H9 (cell line): ENCODE measurements at regions not wholly inside any gene's neighbourhood (a gene's known extent, or its start where the extent isn't known, plus 50 kb on each side); places are given as distances from the start of the nearest gene placed in this dataset.

Source experiments
- DNase-seq: peaks from one replicate; pipeline ENCODE4 v3.0.0-alpha.2; 2017
- H2AFZ ChIP-seq: one replicate; pipeline ENCODE4 v1.6.1; 2013; ENCODE audit warnings: mild to moderate bottlenecking, low read length, control low read depth, moderate library complexity
- H2AK5ac ChIP-seq: 2 replicates; pipeline ENCODE4 v1.6.1; 2013; ENCODE audit warnings: low read length, control low read depth, mixed read lengths; ENCODE audit not compliant: insufficient read length
- H2BK120ac ChIP-seq: one replicate; pipeline ENCODE4 v1.6.1; 2013; ENCODE audit warnings: low read depth, mild to moderate bottlenecking, low read length, control low read depth, inconsistent platforms; ENCODE audit not compliant: poor library complexity, severe bottlenecking
- H2BK12ac ChIP-seq: 2 replicates; pipeline ENCODE4 v1.6.1; 2013; ENCODE audit warnings: low read length, control low read depth, mixed read lengths, low read depth; ENCODE audit not compliant: insufficient read length
- H2BK15ac ChIP-seq: 2 replicates; pipeline ENCODE4 v1.6.1; 2013; ENCODE audit warnings: low read depth, low read length, control low read depth
- H2BK20ac ChIP-seq: one replicate; pipeline ENCODE4 v1.6.1; 2013; ENCODE audit warnings: low read depth, mild to moderate bottlenecking, low read length, control low read depth, inconsistent platforms; ENCODE audit not compliant: poor library complexity, severe bottlenecking
- H2BK5ac ChIP-seq: 2 replicates; pipeline ENCODE4 v1.6.1; 2013; ENCODE audit warnings: low read length, control low read depth, mixed read lengths; ENCODE audit not compliant: insufficient read length
- H3K14ac ChIP-seq: 2 replicates; pipeline ENCODE4 v1.6.1; 2013; ENCODE audit warnings: low read length, control low read depth; ENCODE audit not compliant: insufficient read depth
- H3K18ac ChIP-seq: 2 replicates; pipeline ENCODE4 v1.6.1; 2013; ENCODE audit warnings: low read depth, mild to moderate bottlenecking, mixed read lengths, low read length, control low read depth; ENCODE audit not compliant: insufficient read length
- H3K23ac ChIP-seq: 2 replicates; pipeline ENCODE4 v1.6.1; 2013; ENCODE audit warnings: low read length, control low read depth, mixed read lengths, low read depth; ENCODE audit not compliant: insufficient read length
- H3K23me2 ChIP-seq: 2 replicates; pipeline ENCODE4 v1.6.1; 2013; ENCODE audit warnings: low read depth, mild to moderate bottlenecking, mixed read lengths, low read length, control low read depth; ENCODE audit not compliant: insufficient read length, poor library complexity, severe bottlenecking
- H3K27ac ChIP-seq: 2 replicates; pipeline ENCODE4 v1.5.1; 2013; ENCODE audit warnings: low read length, control low read depth, mixed read lengths, low read depth; ENCODE audit not compliant: insufficient read length
- H3K27me3 ChIP-seq: 2 replicates; pipeline ENCODE4 v1.6.1; 2013; ENCODE audit warnings: low read length, control low read depth, inconsistent platforms; ENCODE audit not compliant: insufficient read depth
- H3K4ac ChIP-seq: 2 replicates; pipeline ENCODE4 v1.6.1; 2013; ENCODE audit warnings: low read depth, mild to moderate bottlenecking, control low read depth, inconsistent platforms, low read length, moderate library complexity
- H3K4me1 ChIP-seq: 2 replicates; pipeline ENCODE4 v1.6.1; 2013; ENCODE audit warnings: low read length, control low read depth, inconsistent platforms; ENCODE audit not compliant: insufficient read depth
- H3K4me2 ChIP-seq: 2 replicates; pipeline ENCODE4 v1.6.1; 2013; ENCODE audit warnings: low read length, control low read depth, mixed read lengths; ENCODE audit not compliant: insufficient read length, insufficient read depth
- H3K56ac ChIP-seq: 2 replicates; pipeline ENCODE4 v1.6.1; 2013; ENCODE audit warnings: low read depth, mild to moderate bottlenecking, mixed read lengths, low read length, control low read depth; ENCODE audit not compliant: insufficient read length
- H3K79me1 ChIP-seq: 2 replicates; pipeline ENCODE4 v1.6.1; 2013; ENCODE audit warnings: low read depth, mild to moderate bottlenecking, moderate library complexity, low read length, control low read depth, inconsistent platforms; ENCODE audit not compliant: insufficient read depth, poor library complexity, severe bottlenecking
- H3K79me2 ChIP-seq: 2 replicates; pipeline ENCODE4 v1.6.1; 2013; ENCODE audit warnings: low read length, control low read depth, inconsistent platforms; ENCODE audit not compliant: insufficient read depth
- H3K9ac ChIP-seq: 2 replicates; pipeline ENCODE4 v1.6.1; 2013; ENCODE audit warnings: low read length, control low read depth, mixed read lengths; ENCODE audit not compliant: insufficient read length; ENCODE audit errors: extremely low read depth
- H3K9me3 ChIP-seq: one replicate; pipeline ENCODE4 v1.6.1; 2013; ENCODE audit warnings: low read depth, low read length, inconsistent platforms; ENCODE audit not compliant: control insufficient read depth
- H3T11ph ChIP-seq: one replicate; pipeline ENCODE4 v1.6.1; 2013; ENCODE audit warnings: mild to moderate bottlenecking, low read length, control low read depth, inconsistent platforms
- H4K20me1 ChIP-seq: one replicate; pipeline ENCODE4 v1.6.1; 2013; ENCODE audit not compliant: control insufficient read depth, insufficient read length, insufficient read depth
- H4K5ac ChIP-seq: 2 replicates; pipeline ENCODE4 v1.6.1; 2013; ENCODE audit warnings: low read depth, mild to moderate bottlenecking, mixed read lengths, low read length, control low read depth; ENCODE audit not compliant: insufficient read length
- H4K8ac ChIP-seq: replicated peaks from 2 replicates; pipeline ENCODE4 v1.6.1; 2013; ENCODE audit warnings: low read length, control low read depth, mixed read lengths, low read depth; ENCODE audit not compliant: insufficient read length
- H4K91ac ChIP-seq: 2 replicates; pipeline ENCODE4 v1.6.1; 2013; ENCODE audit warnings: low read depth, mild to moderate bottlenecking, moderate library complexity, mixed read lengths, low read length, control low read depth; ENCODE audit not compliant: insufficient read length
- H3K27ac Mint-ChIP-seq, 3 experiments: 2 replicates in 2 of 3; 3 replicates in 1 of 3; pipeline ENCODE4 v1.8.0; 2020 to 2021; ENCODE audit warnings: mixed read lengths in 3 of 3, mild to moderate bottlenecking in 1 of 3, moderate library complexity in 1 of 3
- H3K27me3 Mint-ChIP-seq: 2 replicates; pipeline ENCODE4 v1.8.0; 2021; ENCODE audit warnings: low read depth, mild to moderate bottlenecking, moderate library complexity, mixed read lengths
- H3K36me3 Mint-ChIP-seq, 3 experiments: 2 replicates in 2 of 3; 3 replicates in 1 of 3; pipeline ENCODE4 v1.8.0; 2020 to 2021; ENCODE audit warnings: low read depth in 3 of 3, mixed read lengths in 3 of 3; ENCODE audit not compliant: insufficient read depth in 1 of 3
- H3K4me1 Mint-ChIP-seq, 2 experiments: 2 replicates each; pipeline ENCODE4 v1.8.0; 2020; ENCODE audit warnings: mixed read lengths in 2 of 2
- H3K4me3 Mint-ChIP-seq, 2 experiments: 2 replicates in 1 of 2; 3 replicates in 1 of 2; pipeline ENCODE4 v1.8.0; 2020 to 2021; ENCODE audit warnings: mild to moderate bottlenecking in 2 of 2, mixed read lengths in 2 of 2, moderate library complexity in 1 of 2
- H3K9me3 Mint-ChIP-seq, 2 experiments: 2 replicates in 1 of 2; 3 replicates in 1 of 2; pipeline ENCODE4 v1.8.0; 2020; ENCODE audit warnings: mild to moderate bottlenecking in 2 of 2, mixed read lengths in 2 of 2, moderate library complexity in 1 of 2
- CTCF ChIP-seq: fragments of 200-600 bp; sonication (generic); conservative IDR thresholded peaks from 3 replicates; pipeline ENCODE4 v1.8.0; 2021; ENCODE audit warnings: antibody characterized with exemption, mild to moderate bottlenecking
- WGBS: extraction: QIAGEN DNeasy Blood & Tissue Kit; methylation state at CpG from one replicate; pipeline ENCODE4 v1.1.7; 2013; ENCODE audit warnings: missing lambda C conversion rate, low lambda C conversion rate, mixed read lengths; ENCODE audit not compliant: insufficient read length; ENCODE audit errors: extremely low coverage; 5-methylcytosine and 5-hydroxymethylcytosine counted together

- Mint-ChIP-seq H3K27ac (no peak overlapping the region), H3K36me3 (no peaks in the 10 kb centered on the region; a peak in 1 of 7 replicates), H3K27me3 (peaks cover 12% of the 10 kb centered on the region), H3K4me3 (no peak overlapping the region), H3K4me1 (peaks cover 12 to 14% of the 10 kb centered on the region in 2 experiments), H3K9me3 (peaks cover 0 to 5% of the 10 kb centered on the region in 2 experiments; a peak in 3 of 5 replicates)
- Histone ChIP-seq H3T11ph (no peak overlapping the region), H2BK12ac (no peak overlapping the region), H3K23ac (no peak overlapping the region), H4K91ac (no peak overlapping the region), H4K8ac (no peak overlapping the region), H2AFZ (no peak overlapping the region), H3K56ac (no peak overlapping the region), H3K14ac (no peak overlapping the region), H4K20me1 (no peaks in the 10 kb centered on the region), H3K23me2 (no peaks in the 10 kb centered on the region), H2BK20ac (no peak overlapping the region), H3K79me1 (no peaks in the 10 kb centered on the region), H2AK5ac (no peak overlapping the region), H2BK5ac (no peak overlapping the region), H4K5ac (no peak overlapping the region), H3K4me2 (no peak overlapping the region), H3K4me1 (no peaks in the 10 kb centered on the region; the same call in 1 of the 2 replicates), H3K9ac (no peak overlapping the region), H3K18ac (no peak overlapping the region), H3K9me3 (no peaks in the 10 kb centered on the region), H2BK15ac (no peak overlapping the region), H2BK120ac (no peak overlapping the region), H3K27me3 (no peaks in the 10 kb centered on the region), H3K4ac (no peak overlapping the region), H3K79me2 (no peaks in the 10 kb centered on the region), H3K27ac (no peak overlapping the region)
- no peak for DNase-seq
- no peak for TF ChIP-seq CTCF
- WGBS, result no CpG with 5 or more reads among the region's 7 CpGs
These were observed 466.3 kb upstream of the CDH4 start for GRCh38 chr20:60785785-60786184.
